GM12875 (cell line): ENCODE measurements at regions not wholly inside any gene's neighbourhood (a gene's known extent, or its start where the extent isn't known, plus 50 kb on each side); places are given as distances from the start of the nearest gene placed in this dataset.

Experiments used
- H3K4me3 ChIP-seq: one replicate; pipeline ENCODE4 v1.5.1; 2011; ENCODE audit warnings: low read depth, low read length, control low read depth
- CTCF ChIP-seq: IDR thresholded peaks from 2 replicates; pipeline ENCODE4 v1.5.1; 2011; ENCODE audit warnings: low read depth, mild to moderate bottlenecking, control low read depth, inconsistent platforms, low read length, moderate library complexity, borderline replicate concordance; ENCODE audit not compliant: insufficient read depth

- no peak for TF ChIP-seq CTCF
- no peak overlapping the region for H3K4me3 ChIP-seq
These were observed 246.4 kb upstream of the AMIGO2 start for GRCh38 chr12:47326190-47326589.

GRCh38 chr12:47323802-47324201 lies 244.0 kb upstream of the AMIGO2 start:
- H3K4me3 ChIP-seq = no peak overlapping the region
- TF ChIP-seq CTCF = no peak

GRCh38 chr12:47321436-47321835 lies 241.7 kb upstream of the AMIGO2 start:
- TF ChIP-seq CTCF = no peak
- no peak overlapping the region for H3K4me3 ChIP-seq

- no peak for TF ChIP-seq CTCF
- H3K4me3 ChIP-seq = no peak overlapping the region
These were observed 240.0 kb upstream of the AMIGO2 start for GRCh38 chr12:47319746-47320145.

DNA sequence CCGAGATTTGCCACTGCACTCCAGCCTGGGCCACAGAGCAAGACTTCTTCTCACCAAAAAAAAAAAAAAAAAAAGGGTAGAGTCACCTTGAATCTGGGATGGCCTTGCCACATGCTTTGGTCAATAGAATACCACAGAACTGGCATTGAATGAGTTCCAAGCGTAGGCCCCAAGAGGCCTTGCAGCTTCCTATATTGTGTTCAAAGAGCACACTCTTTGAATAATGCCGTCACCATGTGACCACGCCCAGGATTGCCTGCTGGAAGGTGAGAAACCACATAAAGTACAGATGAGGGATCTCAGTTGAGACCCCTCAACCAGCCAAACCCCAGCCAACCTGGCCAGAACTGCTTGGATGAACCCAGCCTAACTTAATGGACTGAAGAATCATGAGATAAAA lies 239.2 kb upstream of the AMIGO2 start:
- no peak for TF ChIP-seq CTCF
- no peak overlapping the region for H3K4me3 ChIP-seq

DNA sequence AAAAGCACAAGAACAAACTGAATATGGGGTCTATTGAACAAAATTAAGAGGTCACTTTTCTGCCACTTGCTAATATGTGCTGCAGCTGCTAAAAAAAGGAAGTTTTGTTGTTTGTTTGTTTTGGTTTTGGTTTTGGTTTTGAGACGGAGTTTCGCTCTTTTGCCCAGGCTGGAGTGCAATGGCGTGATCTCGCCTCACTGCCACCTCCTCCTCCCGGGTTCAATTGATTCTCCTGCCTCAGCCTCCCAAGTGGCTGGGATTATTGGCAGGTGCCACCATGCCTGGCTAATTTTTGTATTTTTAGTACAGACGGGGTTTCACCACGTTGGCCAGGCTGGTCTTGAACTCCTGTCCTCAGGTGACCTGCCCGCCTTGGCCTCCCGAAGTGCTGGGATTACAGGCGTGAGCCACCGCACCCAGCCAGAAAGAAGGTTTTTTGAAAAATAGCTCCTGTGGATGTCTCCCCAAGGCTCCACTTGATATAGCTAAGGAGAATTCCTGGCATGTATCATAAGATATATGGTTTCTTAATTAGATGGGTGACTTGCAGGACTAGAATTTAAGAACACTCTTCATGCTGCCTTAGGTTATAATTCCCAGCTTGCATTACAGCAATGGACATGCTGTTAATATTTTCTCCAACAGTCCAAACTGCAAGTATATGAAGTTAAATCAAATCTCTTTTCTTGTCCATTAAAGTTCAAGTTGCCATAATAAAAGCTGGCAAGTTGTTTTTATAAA lies 237.6 kb upstream of the AMIGO2 start:
- no peak overlapping the region for H3K4me3 ChIP-seq
- TF ChIP-seq CTCF = no peak

GRCh38 chr12:47316609-47317049 lies 236.9 kb upstream of the AMIGO2 start:
- TF ChIP-seq CTCF = no peak
- H3K4me3 ChIP-seq = no peak overlapping the region
